ENCODE measurements at regions not wholly inside any gene's neighbourhood (a gene's known extent, or its start where the extent isn't known, plus 50 kb on each side); places are given as distances from the start of the nearest gene placed in this dataset.

DNA sequence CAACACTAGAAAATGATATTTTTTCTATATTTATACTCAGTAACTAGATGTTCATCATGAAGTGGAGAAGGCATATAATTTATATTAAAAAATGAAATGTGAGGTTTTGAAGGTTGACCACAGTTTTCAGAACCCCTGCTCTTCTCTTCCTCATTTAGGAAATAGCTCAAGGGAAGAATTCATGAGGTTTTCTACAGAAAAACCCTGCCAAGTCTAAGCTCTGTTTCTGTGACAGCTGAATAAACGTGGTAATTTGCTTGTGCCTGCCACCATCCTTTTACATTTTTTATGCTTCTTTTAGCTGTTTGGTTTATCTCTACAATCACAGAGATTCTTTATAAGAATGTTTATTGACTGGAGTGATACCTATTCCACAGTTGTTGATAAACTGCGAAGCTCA, 630.3 kb upstream of the POT1 start:
- TF ChIP-seq, protein P1, sequence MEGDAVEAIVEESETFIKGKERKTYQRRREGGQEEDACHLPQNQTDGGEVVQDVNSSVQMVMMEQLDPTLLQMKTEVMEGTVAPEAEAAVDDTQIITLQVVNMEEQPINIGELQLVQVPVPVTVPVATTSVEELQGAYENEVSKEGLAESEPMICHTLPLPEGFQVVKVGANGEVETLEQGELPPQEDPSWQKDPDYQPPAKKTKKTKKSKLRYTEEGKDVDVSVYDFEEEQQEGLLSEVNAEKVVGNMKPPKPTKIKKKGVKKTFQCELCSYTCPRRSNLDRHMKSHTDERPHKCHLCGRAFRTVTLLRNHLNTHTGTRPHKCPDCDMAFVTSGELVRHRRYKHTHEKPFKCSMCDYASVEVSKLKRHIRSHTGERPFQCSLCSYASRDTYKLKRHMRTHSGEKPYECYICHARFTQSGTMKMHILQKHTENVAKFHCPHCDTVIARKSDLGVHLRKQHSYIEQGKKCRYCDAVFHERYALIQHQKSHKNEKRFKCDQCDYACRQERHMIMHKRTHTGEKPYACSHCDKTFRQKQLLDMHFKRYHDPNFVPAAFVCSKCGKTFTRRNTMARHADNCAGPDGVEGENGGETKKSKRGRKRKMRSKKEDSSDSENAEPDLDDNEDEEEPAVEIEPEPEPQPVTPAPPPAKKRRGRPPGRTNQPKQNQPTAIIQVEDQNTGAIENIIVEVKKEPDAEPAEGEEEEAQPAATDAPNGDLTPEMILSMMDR (IDR thresholded peaks at IDR 0.05), result no peak
- no peak for TF ChIP-seq ZFX (IDR thresholded peaks at IDR 0.05; ENCODE audit: borderline replicate concordance)
